Loucy (cell line): ENCODE measurements at regions not wholly inside any gene's neighbourhood (a gene's known extent, or its start where the extent isn't known, plus 50 kb on each side); places are given as distances from the start of the nearest gene placed in this dataset.

Experiments used
- EZH2phosphoT487 ChIP-seq: fragments of 200-600 bp; IDR thresholded peaks from 2 replicates; pipeline ENCODE4 v1.6.1; 2018; ENCODE audit warnings: antibody characterized with exemption, mild to moderate bottlenecking, moderate library complexity, borderline replicate concordance
- TF ChIP-seq, protein P1 (sequence below): fragments of 200-600 bp; sonication (generic); conservative IDR thresholded peaks from 2 replicates; pipeline ENCODE4 v1.5.1; 2014; ENCODE audit warnings: mild to moderate bottlenecking, antibody characterized with exemption, low read length

DNA sequence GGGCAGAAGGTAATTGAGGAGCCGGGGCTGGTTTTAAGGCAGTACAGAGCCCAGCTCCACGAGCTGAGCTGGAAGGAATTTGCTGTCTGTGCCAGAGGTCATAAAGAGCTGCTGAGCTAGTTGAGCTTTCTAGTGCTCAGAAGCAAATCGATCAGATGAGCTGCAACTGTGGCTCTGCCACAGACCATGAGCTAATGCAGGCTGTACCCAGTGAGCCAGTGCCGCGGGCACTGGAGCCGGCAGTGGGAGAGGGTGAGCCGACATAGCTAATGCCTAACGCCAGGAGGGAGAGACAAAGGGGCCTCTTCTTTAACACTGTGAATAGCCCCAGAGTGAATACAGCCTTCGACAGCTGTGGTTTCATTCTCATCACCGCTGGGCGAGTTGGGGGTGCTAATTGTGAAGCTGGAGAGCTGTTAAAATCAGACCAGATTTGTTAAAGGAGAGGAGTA lies 410.1 kb upstream of the TCF4 start:
- TF ChIP-seq, protein P1, sequence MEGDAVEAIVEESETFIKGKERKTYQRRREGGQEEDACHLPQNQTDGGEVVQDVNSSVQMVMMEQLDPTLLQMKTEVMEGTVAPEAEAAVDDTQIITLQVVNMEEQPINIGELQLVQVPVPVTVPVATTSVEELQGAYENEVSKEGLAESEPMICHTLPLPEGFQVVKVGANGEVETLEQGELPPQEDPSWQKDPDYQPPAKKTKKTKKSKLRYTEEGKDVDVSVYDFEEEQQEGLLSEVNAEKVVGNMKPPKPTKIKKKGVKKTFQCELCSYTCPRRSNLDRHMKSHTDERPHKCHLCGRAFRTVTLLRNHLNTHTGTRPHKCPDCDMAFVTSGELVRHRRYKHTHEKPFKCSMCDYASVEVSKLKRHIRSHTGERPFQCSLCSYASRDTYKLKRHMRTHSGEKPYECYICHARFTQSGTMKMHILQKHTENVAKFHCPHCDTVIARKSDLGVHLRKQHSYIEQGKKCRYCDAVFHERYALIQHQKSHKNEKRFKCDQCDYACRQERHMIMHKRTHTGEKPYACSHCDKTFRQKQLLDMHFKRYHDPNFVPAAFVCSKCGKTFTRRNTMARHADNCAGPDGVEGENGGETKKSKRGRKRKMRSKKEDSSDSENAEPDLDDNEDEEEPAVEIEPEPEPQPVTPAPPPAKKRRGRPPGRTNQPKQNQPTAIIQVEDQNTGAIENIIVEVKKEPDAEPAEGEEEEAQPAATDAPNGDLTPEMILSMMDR = no peak
- TF ChIP-seq EZH2phosphoT487 = no peak
